ENCODE measurements at regions not wholly inside any gene's neighbourhood (a gene's known extent, or its start where the extent isn't known, plus 50 kb on each side); places are given as distances from the start of the nearest gene placed in this dataset.
"Not testable (repeated sequence)": the region's sequence is repeated elsewhere in the genome, so short reads cannot be mapped to it uniquely, and the experiment has no call there.

DNA sequence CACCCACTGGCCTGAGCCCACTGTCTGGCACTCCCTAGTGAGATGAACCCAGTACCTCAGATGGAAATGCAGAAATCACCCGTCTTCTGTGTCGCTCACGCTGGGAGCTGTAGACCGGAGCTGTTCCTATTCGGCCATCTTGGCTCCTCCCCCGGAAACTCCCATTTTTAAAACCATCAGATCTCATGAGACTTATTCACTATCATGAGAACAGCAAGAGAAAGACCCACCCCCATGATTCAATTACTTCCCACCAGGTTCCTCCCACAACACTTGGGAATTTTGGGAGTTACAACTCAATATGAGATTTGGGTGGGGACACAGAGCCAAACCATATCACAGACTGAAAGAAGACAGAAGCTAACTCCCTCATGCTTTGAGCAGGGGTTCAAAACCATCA is 134.5 kb downstream of the SLC39A8 start:
- intact Hi-C loops (cut with DNase I; ENCODE audit: low total_unique reads); H3K27ac ChIP-seq; DNase-seq; H3K27me3 ChIP-seq; H3K4me1 ChIP-seq; in situ Hi-C loops (cut with MboI; ENCODE audit: low sequenced_read_pairs in 4 of 4); ATAC-seq; H3K36me3 ChIP-seq; H3K9me3 ChIP-seq; H3K4me3 ChIP-seq: not testable (repeated sequence)

DNA sequence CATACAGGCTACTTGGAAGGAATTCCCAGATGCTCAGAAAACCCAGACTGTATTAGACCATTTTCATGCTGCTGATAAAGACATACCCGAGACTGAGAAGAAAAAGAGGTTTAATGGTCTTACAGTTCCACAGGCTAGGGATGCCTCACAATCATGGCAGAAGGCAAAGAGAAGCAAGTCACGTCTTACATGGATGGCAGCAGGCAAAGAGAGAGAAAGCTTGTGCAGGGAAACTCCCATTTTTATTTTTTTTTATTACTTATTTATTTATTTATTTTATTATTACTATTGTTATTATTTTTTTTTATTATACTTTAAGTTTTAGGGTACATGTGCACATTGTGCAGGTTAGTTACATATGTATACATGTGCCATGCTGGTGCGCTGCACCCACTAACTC is 140.6 kb downstream of the SLC39A8 start:
- H3K4me1 ChIP-seq; intact Hi-C loops (cut with DNase I; ENCODE audit: low total_unique reads); H3K27ac ChIP-seq; ATAC-seq; H3K4me3 ChIP-seq; H3K27me3 ChIP-seq; H3K36me3 ChIP-seq; H3K9me3 ChIP-seq; in situ Hi-C loops (cut with MboI; ENCODE audit: low sequenced_read_pairs in 4 of 4); DNase-seq: not testable (repeated sequence)

DNA sequence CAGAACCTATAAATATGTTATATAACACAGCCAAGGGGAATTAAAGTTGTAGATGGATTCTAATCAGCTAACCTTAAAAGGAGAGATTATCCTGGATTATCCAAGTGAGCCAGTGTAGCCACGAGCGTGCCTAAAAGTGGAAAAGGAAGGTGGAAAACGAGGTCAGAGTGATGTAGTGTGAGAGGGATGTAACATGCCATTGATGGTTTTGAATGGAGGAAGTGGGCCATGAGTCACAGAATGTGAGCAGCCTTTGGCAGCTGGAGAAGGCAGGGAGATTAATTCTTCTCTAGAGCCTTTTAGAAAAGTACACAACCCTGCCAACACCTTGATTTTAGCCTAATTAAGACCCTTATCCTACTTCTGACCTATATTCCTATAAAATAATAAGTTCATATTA is 149.1 kb downstream of the SLC39A8 start:
- in situ Hi-C loops (cut with MboI; ENCODE audit: low sequenced_read_pairs in 4 of 4), result no loop called here
- Histone ChIP-seq H3K4me3 (no peak overlapping the region), H3K27ac (no peak overlapping the region), H3K27me3 (no peaks in the 10 kb centered on the region), H3K9me3 (no peaks in the 10 kb centered on the region), H3K36me3 (no peaks in the 10 kb centered on the region), H3K4me1 (no peaks in the 10 kb centered on the region)
- ATAC-seq, result no peak
- no peak for DNase-seq
- intact Hi-C loops (cut with DNase I; ENCODE audit: low total_unique reads), result no loop called here
- TF ChIP-seq, protein P1, sequence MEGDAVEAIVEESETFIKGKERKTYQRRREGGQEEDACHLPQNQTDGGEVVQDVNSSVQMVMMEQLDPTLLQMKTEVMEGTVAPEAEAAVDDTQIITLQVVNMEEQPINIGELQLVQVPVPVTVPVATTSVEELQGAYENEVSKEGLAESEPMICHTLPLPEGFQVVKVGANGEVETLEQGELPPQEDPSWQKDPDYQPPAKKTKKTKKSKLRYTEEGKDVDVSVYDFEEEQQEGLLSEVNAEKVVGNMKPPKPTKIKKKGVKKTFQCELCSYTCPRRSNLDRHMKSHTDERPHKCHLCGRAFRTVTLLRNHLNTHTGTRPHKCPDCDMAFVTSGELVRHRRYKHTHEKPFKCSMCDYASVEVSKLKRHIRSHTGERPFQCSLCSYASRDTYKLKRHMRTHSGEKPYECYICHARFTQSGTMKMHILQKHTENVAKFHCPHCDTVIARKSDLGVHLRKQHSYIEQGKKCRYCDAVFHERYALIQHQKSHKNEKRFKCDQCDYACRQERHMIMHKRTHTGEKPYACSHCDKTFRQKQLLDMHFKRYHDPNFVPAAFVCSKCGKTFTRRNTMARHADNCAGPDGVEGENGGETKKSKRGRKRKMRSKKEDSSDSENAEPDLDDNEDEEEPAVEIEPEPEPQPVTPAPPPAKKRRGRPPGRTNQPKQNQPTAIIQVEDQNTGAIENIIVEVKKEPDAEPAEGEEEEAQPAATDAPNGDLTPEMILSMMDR (IDR thresholded peaks at IDR 0.05 in 4 of 5, conservative IDR thresholded peaks at IDR 0.05 in 1 of 5), result no peak
- TF ChIP-seq POLR2A (IDR thresholded peaks at IDR 0.05), result no peak

DNA sequence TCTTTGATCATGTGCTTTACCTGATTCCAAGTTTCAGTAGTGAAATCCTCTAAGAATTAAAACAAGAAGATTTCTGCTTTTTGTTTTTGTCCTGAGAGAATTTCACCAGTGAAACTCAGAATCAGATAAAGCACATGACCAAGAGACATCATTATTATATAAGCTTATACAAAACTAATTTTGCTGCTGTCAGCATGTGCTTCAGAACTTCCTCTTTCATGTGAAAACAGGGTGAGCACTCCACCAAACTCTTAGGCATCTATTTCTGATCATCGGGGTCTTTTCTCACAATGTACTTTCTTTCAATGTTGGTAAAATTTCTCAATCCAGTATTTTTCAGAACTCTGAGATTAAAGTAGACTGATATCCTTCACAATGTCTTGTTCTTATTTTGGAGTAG is 152.1 kb downstream of the SLC39A8 start:
- intact Hi-C loops (cut with DNase I; ENCODE audit: low total_unique reads), result no loop called here
- TF ChIP-seq POLR2A (IDR thresholded peaks at IDR 0.05), result no peak
- TF ChIP-seq, protein P1 (IDR thresholded peaks at IDR 0.05 in 4 of 5, conservative IDR thresholded peaks at IDR 0.05 in 1 of 5), result no peak
- ATAC-seq, result no peak
- Histone ChIP-seq H3K36me3 (no peaks in the 10 kb centered on the region), H3K27ac (no peak overlapping the region), H3K27me3 (no peaks in the 10 kb centered on the region), H3K4me1 (no peaks in the 10 kb centered on the region), H3K9me3 (no peaks in the 10 kb centered on the region), H3K4me3 (no peak overlapping the region)
- in situ Hi-C loops (cut with MboI; ENCODE audit: low sequenced_read_pairs in 4 of 4), result no loop called here
- DNase-seq, result no peak

DNA sequence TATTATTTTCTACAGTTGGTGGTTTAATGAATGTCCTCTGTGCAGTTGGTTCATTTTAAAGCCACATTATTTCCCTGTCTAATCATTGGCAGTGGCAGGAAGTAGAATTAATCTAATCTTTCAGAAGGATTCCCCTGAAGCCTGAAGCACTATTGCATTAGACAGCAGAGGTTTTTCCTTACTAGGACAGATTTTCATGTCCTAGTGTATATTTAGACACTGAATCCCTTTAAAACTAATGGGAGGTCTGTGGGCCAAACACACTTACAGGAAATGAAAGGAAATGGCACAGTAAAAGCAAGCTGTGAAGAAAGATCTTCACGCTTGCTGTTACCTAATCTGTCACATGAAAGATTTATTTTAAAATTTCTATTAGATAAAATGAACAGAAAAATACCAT is 165.2 kb downstream of the SLC39A8 start:
- Histone ChIP-seq H3K4me3 (no peak overlapping the region), H3K4me1 (no peaks in the 10 kb centered on the region), H3K27me3 (no peaks in the 10 kb centered on the region), H3K36me3 (no peaks in the 10 kb centered on the region), H3K27ac (no peak overlapping the region), H3K9me3 (no peaks in the 10 kb centered on the region)
- intact Hi-C loops (cut with DNase I; ENCODE audit: low total_unique reads), result no loop called here
- TF ChIP-seq, protein P1 (IDR thresholded peaks at IDR 0.05 in 4 of 5, conservative IDR thresholded peaks at IDR 0.05 in 1 of 5), result no peak
- no peak for TF ChIP-seq POLR2A (IDR thresholded peaks at IDR 0.05)
- no peak for ATAC-seq
- no peak for DNase-seq
- in situ Hi-C loops (cut with MboI; ENCODE audit: low sequenced_read_pairs in 4 of 4), result no loop called here

DNA sequence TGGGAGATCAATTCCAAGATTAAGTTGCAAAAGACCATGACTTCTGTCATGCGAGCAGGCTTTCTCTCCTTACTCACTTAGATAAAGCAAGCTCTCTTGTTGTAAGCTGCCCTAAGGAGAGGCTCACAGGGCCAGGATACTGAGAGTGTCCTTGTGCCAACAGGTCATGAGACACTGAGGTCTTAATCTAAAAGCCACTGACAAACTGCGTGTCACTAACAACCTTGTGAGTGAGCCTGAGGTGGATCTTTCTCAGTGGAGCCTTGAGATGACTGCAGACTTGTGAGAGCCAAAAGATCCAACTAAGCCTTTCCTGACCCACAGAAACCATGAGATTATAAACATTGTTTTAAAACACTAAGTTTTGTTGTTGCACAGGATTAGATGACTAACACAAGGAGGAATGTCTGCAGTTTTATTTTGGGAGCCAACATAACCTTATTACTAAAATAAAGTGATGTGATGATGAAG is 170.5 kb downstream of the SLC39A8 start:
- DNase-seq (no peak), ATAC-seq (no peak)
- Histone ChIP-seq H3K9me3 (no peaks in the 10 kb centered on the region), H3K27me3 (no peaks in the 10 kb centered on the region), H3K4me1 (no peaks in the 10 kb centered on the region), H3K36me3 (no peaks in the 10 kb centered on the region), H3K4me3 (no peak overlapping the region), H3K27ac (no peak overlapping the region)
- no peak for TF ChIP-seq POLR2A (IDR thresholded peaks at IDR 0.05)
- TF ChIP-seq, protein P1 (IDR thresholded peaks at IDR 0.05 in 4 of 5, conservative IDR thresholded peaks at IDR 0.05 in 1 of 5), result no peak
- in situ Hi-C loops (cut with MboI; ENCODE audit: low sequenced_read_pairs in 4 of 4), result no loop called here
- intact Hi-C loops (cut with DNase I; ENCODE audit: low total_unique reads), result no loop called here
